IMR-90 (cell line): ENCODE measurements at regions not wholly inside any gene's neighbourhood (a gene's known extent, or its start where the extent isn't known, plus 50 kb on each side); places are given as distances from the start of the nearest gene placed in this dataset.

Source experiments
- ATAC-seq: fragments of 200-7000 bp; cut with Tn5 transposase; 2 replicates; pipeline ENCODE4 v1.9.1; 2020; ENCODE audit warnings: low read depth, mild to moderate bottlenecking, moderate library complexity
- BruUV-seq: library from RNA; stranded (reverse); fragments of 400-500 nt; replicated peaks from 2 replicates; lab custom pipeline; 2021; lab: Mats Ljungman, UMichigan
- CTCF ChIA-PET: fragments of 300-600 bp; formaldehyde crosslinking; extraction: SDS; loops from one replicate; lab custom pipeline; 2021; ENCODE audit warnings: antibody characterized with exemption; lab: Yijun Ruan, JAX
- POLR2A ChIA-PET: fragments of 300-600 bp; sonication (Branson Sonifier 250); formaldehyde crosslinking; loops from one replicate; lab custom pipeline; 2022; ENCODE audit warnings: antibody characterized with exemption; ENCODE audit not compliant: unreplicated experiment; lab: Charles Lee
- DNase-seq: peaks from one replicate; pipeline ENCODE4 v3.0.0; 2013
- H2AFZ ChIP-seq: replicated peaks from 2 replicates; pipeline ENCODE3; 2013; ENCODE audit warnings: low read length, mild to moderate bottlenecking; ENCODE audit not compliant: poor library complexity
- H2AK5ac ChIP-seq: 2 replicates; pipeline ENCODE4 v1.6.1; 2013; ENCODE audit warnings: low read depth, low read length, inconsistent platforms
- H2AK9ac ChIP-seq: replicated peaks from 2 replicates; pipeline ENCODE3; 2013; ENCODE audit warnings: mild to moderate bottlenecking, low read depth, low read length, moderate library complexity; ENCODE audit not compliant: poor library complexity
- H2BK120ac ChIP-seq: 2 replicates; pipeline ENCODE4 v1.6.1; 2013; ENCODE audit warnings: low read depth, low read length, inconsistent platforms
- H2BK15ac ChIP-seq: 3 replicates; pipeline ENCODE4 v1.6.1; 2013; ENCODE audit warnings: low read depth, low read length, inconsistent platforms
- H2BK20ac ChIP-seq: 2 replicates; pipeline ENCODE4 v1.6.1; 2013; ENCODE audit warnings: low read depth, mild to moderate bottlenecking, inconsistent platforms, low read length, moderate library complexity
- H2BK5ac ChIP-seq: 2 replicates; pipeline ENCODE4 v1.6.1; 2013; ENCODE audit warnings: mild to moderate bottlenecking, low read depth, low read length, inconsistent platforms; ENCODE audit not compliant: poor library complexity, severe bottlenecking
- H3K14ac ChIP-seq: replicated peaks from 2 replicates; pipeline ENCODE4 v1.6.1; 2013; ENCODE audit warnings: low read depth, low read length, inconsistent platforms
- H3K18ac ChIP-seq: 2 replicates; pipeline ENCODE4 v1.6.1; 2013; ENCODE audit warnings: low read depth, low read length, control low read depth
- H3K23ac ChIP-seq: 2 replicates; pipeline ENCODE4 v1.6.1; 2013; ENCODE audit warnings: low read depth, low read length, inconsistent platforms
- H3K27ac ChIP-seq: 2 replicates; pipeline ENCODE4 v1.5.1; 2013; ENCODE audit warnings: mild to moderate bottlenecking, control low read depth, low read length; ENCODE audit not compliant: insufficient read depth
- H3K27me3 ChIP-seq: 2 replicates; pipeline ENCODE4 v1.6.1; 2013; ENCODE audit warnings: low read length; ENCODE audit not compliant: control insufficient read depth, insufficient read depth
- H3K36me3 ChIP-seq: 2 replicates; pipeline ENCODE4 v1.6.1; 2013; ENCODE audit warnings: low read length, mixed read lengths; ENCODE audit not compliant: control insufficient read depth, insufficient read depth
- H3K4ac ChIP-seq: 2 replicates; pipeline ENCODE4 v1.6.1; 2013; ENCODE audit warnings: low read depth, low read length, inconsistent platforms
- H3K4me1 ChIP-seq: 2 replicates; pipeline ENCODE4 v1.6.1; 2013; ENCODE audit warnings: low read length, mixed read lengths; ENCODE audit not compliant: control insufficient read depth, insufficient read depth
- H3K4me2 ChIP-seq: 2 replicates; pipeline ENCODE4 v1.6.1; 2013; ENCODE audit warnings: low read depth, mild to moderate bottlenecking, control low read depth, low read length, moderate library complexity
- H3K4me3 ChIP-seq: 2 replicates; pipeline ENCODE4 v1.5.1; 2013; ENCODE audit warnings: low read depth, mild to moderate bottlenecking, control low read depth, low read length, moderate library complexity; ENCODE audit not compliant: insufficient read depth
- H3K56ac ChIP-seq: 2 replicates; pipeline ENCODE4 v1.6.1; 2013; ENCODE audit warnings: low read length, inconsistent platforms; ENCODE audit not compliant: insufficient read depth; ENCODE audit errors: extremely low read depth
- H3K79me1 ChIP-seq, 2 experiments: 2 replicates each; pipeline ENCODE4 v1.6.1; 2013; ENCODE audit warnings: low read length in 2 of 2, inconsistent platforms in 1 of 2, low read depth in 1 of 2
- H3K9ac ChIP-seq: 2 replicates; pipeline ENCODE4 v1.6.1; 2013; ENCODE audit warnings: low read depth, low read length, control low read depth
- H3K9me1 ChIP-seq: 2 replicates; pipeline ENCODE4 v1.6.1; 2013; ENCODE audit warnings: low read length, inconsistent platforms; ENCODE audit not compliant: insufficient read depth
- H3K9me3 ChIP-seq: 2 replicates; pipeline ENCODE4 v1.6.1; 2013; ENCODE audit warnings: low read length; ENCODE audit not compliant: control insufficient read depth, insufficient read depth
- H4K20me1 ChIP-seq: 2 replicates; pipeline ENCODE4 v1.6.1; 2013; ENCODE audit warnings: low read length, inconsistent platforms; ENCODE audit not compliant: insufficient read depth
- H4K5ac ChIP-seq: 2 replicates; pipeline ENCODE4 v1.6.1; 2013; ENCODE audit warnings: mild to moderate bottlenecking, low read depth, low read length, control low read depth
- H4K8ac ChIP-seq, 2 experiments: 2 replicates each; pipeline ENCODE4 v1.6.1; 2013; ENCODE audit warnings: low read depth in 2 of 2, low read length in 2 of 2, control low read depth in 1 of 2, inconsistent platforms in 1 of 2
- H4K91ac ChIP-seq: 2 replicates; pipeline ENCODE4 v1.6.1; 2013; ENCODE audit warnings: low read depth, low read length, inconsistent platforms; ENCODE audit not compliant: insufficient read depth
- CEBPB ChIP-seq: IDR thresholded peaks from 2 replicates; pipeline ENCODE4 v1.6.1; 2012; ENCODE audit warnings: low read depth, low read length, improper control_type of control experiment
- CHD1 ChIP-seq: IDR thresholded peaks from 2 replicates; pipeline ENCODE4 v1.6.1; 2012; ENCODE audit warnings: low read depth, low read length, improper control_type of control experiment
- CTCF ChIP-seq: conservative IDR thresholded peaks from 2 replicates; pipeline ENCODE4 v1.5.1; 2012; ENCODE audit warnings: mild to moderate bottlenecking, low read depth, low read length, improper control_type of control experiment
- ELK1 ChIP-seq: fragments of 150-350 bp; IDR thresholded peaks from 2 replicates; pipeline ENCODE4 v1.6.1; 2016; ENCODE audit warnings: low read depth, mild to moderate bottlenecking, low read length, moderate library complexity, borderline replicate concordance
- FOS ChIP-seq: fragments of 150-350 bp; IDR thresholded peaks from 2 replicates; pipeline ENCODE4 v1.6.1; 2016; ENCODE audit warnings: low read depth, low read length
- MAFK ChIP-seq: IDR thresholded peaks from 2 replicates; pipeline ENCODE4 v1.6.1; 2012; ENCODE audit warnings: low read depth, low read length, improper control_type of control experiment
- MXI1 ChIP-seq: IDR thresholded peaks from 2 replicates; pipeline ENCODE4 v1.6.1; 2012; ENCODE audit warnings: low read depth, mild to moderate bottlenecking, low read length, moderate library complexity, borderline replicate concordance
- NFE2L2 ChIP-seq: fragments of 150-350 bp; IDR thresholded peaks from 2 replicates; pipeline ENCODE4 v1.6.1; 2016; ENCODE audit warnings: low read depth, mild to moderate bottlenecking, low read length
- POLR2A ChIP-seq: IDR thresholded peaks from 2 replicates; pipeline ENCODE4 v1.6.1; 2012; ENCODE audit warnings: mild to moderate bottlenecking, low read depth, low read length
- RAD21 ChIP-seq: IDR thresholded peaks from 2 replicates; pipeline ENCODE4 v1.6.1; 2012; ENCODE audit warnings: low read length, improper control_type of control experiment
- RCOR1 ChIP-seq: IDR thresholded peaks from 2 replicates; pipeline ENCODE4 v1.6.1; 2012; ENCODE audit warnings: mild to moderate bottlenecking, low read length, improper control_type of control experiment; ENCODE audit not compliant: insufficient replicate concordance
- SMC3 ChIP-seq: fragments of 150-350 bp; IDR thresholded peaks from 2 replicates; pipeline ENCODE4 v1.6.1; 2016; ENCODE audit warnings: low read depth, mild to moderate bottlenecking, antibody characterized with exemption, low read length, moderate library complexity
- USF2 ChIP-seq: fragments of 150-350 bp; IDR thresholded peaks from 2 replicates; pipeline ENCODE4 v1.6.1; 2017; ENCODE audit warnings: mild to moderate bottlenecking, antibody characterized with exemption, low read length, low read depth
- WGBS, 2 experiments: methylation state at CpG; one replicate each; pipeline versions ENCODE4 v1.1.5 to v1.1.7; 2013; ENCODE audit warnings: missing lambda C conversion rate in 2 of 2; ENCODE audit not compliant: insufficient read length in 1 of 2; ENCODE audit errors: extremely low coverage in 2 of 2; 5-methylcytosine and 5-hydroxymethylcytosine counted together
- dilution Hi-C: fragments of 300-500 bp; cut with HindIII; formaldehyde crosslinking; loops from one replicate; pipeline ENCODE4 v1.14.3; 2018; ENCODE audit warnings: low sequenced_read_pairs; ENCODE audit not compliant: unreplicated experiment
- in situ Hi-C: fragments of 300-500 bp; cut with MboI; formaldehyde crosslinking; loops from 3 replicates; pipeline ENCODE4 v1.14.3; 2019; ENCODE audit warnings: low sequenced_read_pairs, inconsistent platforms, mixed read lengths
- intact Hi-C: fragments of 100-400 bp; cut with micrococcal nuclease; formaldehyde crosslinking; loops from 2 replicates; pipeline ENCODE4 v1.10.0; 2022

- CTCF ChIA-PET = no interaction called here
- H2AK5ac ChIP-seq = no peak overlapping the region
- no peak overlapping the region for H3K23ac ChIP-seq
- no peak overlapping the region for H2BK20ac ChIP-seq
- TF ChIP-seq POLR2A = no peak
- no peak for TF ChIP-seq NFE2L2
- no peak for TF ChIP-seq RCOR1
- TF ChIP-seq CEBPB = no peak
- no peak for TF ChIP-seq CHD1
- TF ChIP-seq FOS = no peak
- no peak for TF ChIP-seq MXI1
- TF ChIP-seq MAFK = no peak
- TF ChIP-seq USF2 = no peak
- TF ChIP-seq CTCF = no peak
- no peak for TF ChIP-seq SMC3
- TF ChIP-seq RAD21 = no peak
- TF ChIP-seq ELK1 = no peak
- ATAC-seq = no peak
- intact Hi-C loops = no loop called here
- H3K9me3 ChIP-seq = no peaks in the 10 kb centered on the region
- H3K4me2 ChIP-seq = no peak overlapping the region
- BruUV-seq = no TSS peak
- no peak overlapping the region for H3K9ac ChIP-seq
- DNase-seq = no peak
- no peaks in the 10 kb centered on the region for H4K20me1 ChIP-seq
- H2BK5ac ChIP-seq = no peak overlapping the region
- H4K91ac ChIP-seq = no peak overlapping the region
- no peak overlapping the region for H3K18ac ChIP-seq
- H3K14ac ChIP-seq = no peak overlapping the region
- H4K5ac ChIP-seq = no peak overlapping the region
- H3K4ac ChIP-seq = no peak overlapping the region
- dilution Hi-C loops = no loop called here
- in situ Hi-C loops = no loop called here
- no peaks in the 10 kb centered on the region; the same call in 1 of the 2 replicates for H3K27me3 ChIP-seq
- POLR2A ChIA-PET = no interaction called here
- H3K56ac ChIP-seq = no peak overlapping the region
- H3K27ac ChIP-seq = no peak overlapping the region
- H3K4me1 ChIP-seq = no peaks in the 10 kb centered on the region
- H2BK15ac ChIP-seq = no peak overlapping the region
- WGBS, 2 experiments = 21% methylated on average over 2 of the region's 3 CpGs; no CpG with 5 or more reads in 1 of the 2 experiments
- H2AFZ ChIP-seq = no peak overlapping the region
- no peaks in the 10 kb centered on the region for H3K9me1 ChIP-seq
- H2AK9ac ChIP-seq = no peak overlapping the region
- H3K4me3 ChIP-seq = no peak overlapping the region
- H4K8ac ChIP-seq = no peak overlapping the region
- no peak overlapping the region for H2BK120ac ChIP-seq
- no peaks in the 10 kb centered on the region for H3K79me1 ChIP-seq
- no peaks in the 10 kb centered on the region for H3K36me3 ChIP-seq
Measured at GRCh38 chr2:176612736-176613135, 343.5 kb downstream of the MTX2 start.
